SH-SY5Y (cell line): ENCODE measurements at regions not wholly inside any gene's neighbourhood (a gene's known extent, or its start where the extent isn't known, plus 50 kb on each side); places are given as distances from the start of the nearest gene placed in this dataset.

Experiments used
- GATA2 ChIP-seq: IDR thresholded peaks from 2 replicates; pipeline ENCODE4 v1.6.1; 2011; ENCODE audit warnings: mild to moderate bottlenecking, low read depth, low read length
- GATA3 ChIP-seq: IDR thresholded peaks from 2 replicates; pipeline ENCODE4 v1.6.1; 2011; ENCODE audit warnings: low read depth, mild to moderate bottlenecking, low read length, moderate library complexity

GRCh38 chr2:10981451-10981850 is 69.7 kb downstream of the KCNF1 start:
- TF ChIP-seq GATA2 (no peak), GATA3 (no peak)

- TF ChIP-seq GATA2 (no peak), GATA3 (no peak)
Observed at GRCh38 chr2:10981941-10982431, 70.3 kb downstream of the KCNF1 start.

- TF ChIP-seq GATA3 (no peak), GATA2 (no peak)
Observed at GRCh38 chr2:10982931-10983701, 71.4 kb downstream of the KCNF1 start.

DNA sequence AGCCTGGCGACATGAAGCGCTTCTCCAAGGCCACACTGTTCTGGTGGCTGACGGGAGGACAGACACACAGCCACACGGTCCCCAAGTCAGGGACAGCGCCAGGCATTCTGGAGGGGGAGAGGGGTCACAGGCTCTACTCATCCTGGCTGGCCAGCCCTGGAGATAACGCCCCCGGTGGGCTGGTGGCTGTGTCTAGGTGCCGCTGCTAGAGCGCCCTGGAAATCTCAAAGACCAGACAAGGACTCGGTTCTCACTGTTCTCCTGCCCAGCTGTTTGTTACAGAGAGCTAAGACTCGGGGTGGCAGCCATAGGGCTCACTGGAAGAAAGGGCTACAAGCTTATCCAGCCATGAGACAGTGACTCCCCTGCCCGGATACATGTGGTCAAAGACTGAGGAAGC is 72.0 kb downstream of the KCNF1 start:
- TF ChIP-seq GATA2 (no peak), GATA3 (no peak)

DNA sequence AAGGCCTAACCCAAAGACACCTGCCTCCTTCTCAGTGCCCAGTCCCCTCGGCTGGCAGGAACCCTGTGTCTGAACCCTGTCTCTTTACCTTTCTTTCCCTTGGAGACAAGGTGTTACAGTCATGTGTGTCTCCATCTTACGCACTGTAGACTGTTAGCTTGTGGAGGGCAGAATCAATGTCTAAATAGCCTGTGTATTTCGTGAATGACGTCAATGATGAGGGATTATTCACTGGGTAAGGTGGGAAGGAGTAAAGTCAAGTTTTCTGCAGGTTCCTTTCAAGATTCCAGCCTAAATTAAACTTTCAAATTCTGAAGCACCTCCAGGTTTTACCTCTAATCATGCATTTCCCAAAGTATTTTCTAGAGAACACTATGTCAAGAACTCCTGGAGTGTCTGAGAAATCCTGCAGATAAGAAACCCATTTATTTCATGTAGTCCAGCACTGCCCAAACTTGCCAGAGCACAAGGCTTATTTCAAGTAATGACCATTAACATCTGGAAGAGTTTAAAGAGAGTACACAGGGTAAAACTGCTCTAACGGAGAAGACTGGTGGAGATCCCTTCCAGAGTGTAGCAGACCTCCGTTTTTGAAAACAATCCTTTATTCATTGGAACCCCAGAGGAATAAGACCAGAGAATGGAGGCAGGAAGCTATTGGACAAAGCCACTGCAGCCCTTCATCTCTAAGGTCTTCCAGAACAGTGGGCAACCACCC is 72.8 kb downstream of the KCNF1 start:
- TF ChIP-seq GATA2 (no peak), GATA3 (no peak)

DNA sequence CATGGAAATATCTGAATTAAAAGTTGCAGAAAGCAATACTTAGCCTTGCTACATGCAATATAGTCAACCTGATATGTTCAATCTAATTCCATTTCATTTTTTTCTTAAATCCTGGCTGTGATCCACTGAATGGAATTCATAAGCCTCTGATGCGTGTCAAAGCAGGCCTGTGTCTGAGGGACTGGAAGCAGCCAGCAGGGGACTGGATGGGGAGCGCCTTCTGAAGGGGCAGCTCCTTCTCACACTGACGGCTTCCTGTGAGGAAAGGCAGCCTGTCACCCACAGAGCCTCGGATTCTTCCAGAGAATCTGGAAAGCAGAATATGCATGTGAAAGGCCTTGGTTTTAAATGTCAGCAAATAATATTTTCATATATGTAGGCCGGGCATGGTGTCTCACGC is 73.5 kb downstream of the KCNF1 start:
- TF ChIP-seq GATA2 (no peak), GATA3 (no peak)

DNA sequence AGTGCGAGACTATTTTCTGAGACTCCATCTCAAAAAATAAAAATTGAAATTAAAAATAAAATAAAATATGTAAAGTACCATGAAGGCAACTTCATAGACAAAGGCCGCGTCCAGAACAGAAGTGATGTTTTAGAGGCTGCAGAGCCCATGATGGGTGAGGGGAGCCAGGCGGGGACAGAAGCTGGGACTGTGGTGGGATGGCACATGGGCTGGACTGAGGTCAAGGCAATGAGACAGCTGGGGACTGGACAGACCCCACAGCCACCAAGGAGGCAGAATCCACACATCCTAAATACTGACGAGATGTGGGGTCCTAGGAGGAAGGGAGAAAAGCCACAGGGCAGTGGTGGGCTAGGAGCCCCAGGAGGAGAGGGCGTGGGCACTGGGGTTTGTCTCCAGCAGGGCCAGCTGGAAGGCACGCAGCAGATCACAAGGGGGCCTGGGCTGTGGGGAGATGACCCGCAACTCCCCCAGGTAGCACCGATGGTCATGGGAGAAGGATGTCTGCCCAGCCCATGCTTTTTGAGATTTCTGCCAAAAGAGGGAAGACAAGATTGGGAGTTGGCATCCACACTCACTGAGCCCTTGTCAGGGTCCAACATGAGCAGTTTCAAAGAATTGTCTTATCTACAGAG is 74.3 kb downstream of the KCNF1 start:
- TF ChIP-seq GATA3 = no peak
- no peak for TF ChIP-seq GATA2

GRCh38 chr2:10987439-10987838 is 75.7 kb downstream of the KCNF1 start:
- no peak for TF ChIP-seq GATA2

GRCh38 chr2:10987861-10988260 is 76.1 kb downstream of the KCNF1 start:
- TF ChIP-seq GATA3 = no peak
- no peak for TF ChIP-seq GATA2

DNA sequence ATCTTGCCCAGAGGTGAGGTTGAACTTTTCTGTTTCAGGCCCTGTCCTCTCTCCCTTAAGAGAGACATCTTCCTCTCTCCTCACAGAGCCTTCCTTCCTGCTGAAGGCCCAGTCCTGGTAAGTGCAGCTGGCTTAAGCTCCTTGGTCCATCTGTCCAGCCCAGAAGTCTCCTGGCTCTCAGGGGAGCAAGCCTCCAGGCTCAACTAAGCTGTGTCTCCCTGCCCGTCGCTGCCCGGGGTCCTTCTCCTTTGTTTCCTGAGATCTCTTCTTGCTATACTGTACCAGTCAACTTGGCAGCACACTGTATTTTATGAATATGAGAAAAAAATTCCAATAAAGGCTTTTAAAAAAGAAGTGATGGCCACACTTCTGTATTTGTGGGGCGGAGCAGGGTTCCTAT is 77.4 kb downstream of the KCNF1 start:
- TF ChIP-seq GATA2 = no peak
- no peak for TF ChIP-seq GATA3

- TF ChIP-seq GATA2 (no peak), GATA3 (no peak)
Observed at GRCh38 chr2:10989782-10990181, 78.0 kb downstream of the KCNF1 start.

GRCh38 chr2:10990561-10991111 is 78.9 kb downstream of the KCNF1 start:
- no peak for TF ChIP-seq GATA3
- no peak for TF ChIP-seq GATA2

- TF ChIP-seq GATA2 (no peak), GATA3 (no peak)
Observed at GRCh38 chr2:10992023-10992791, 80.5 kb downstream of the KCNF1 start.
